ENCODE measurements at regions not wholly inside any gene's neighbourhood (a gene's known extent, or its start where the extent isn't known, plus 50 kb on each side); places are given as distances from the start of the nearest gene placed in this dataset.
"Not testable (repeated sequence)": the region's sequence is repeated elsewhere in the genome, so short reads cannot be mapped to it uniquely, and the experiment has no call there.

GRCh38 chr5:44933686-44934085 lies 124.9 kb downstream of the MRPS30 start:
- in situ Hi-C loops (cut with HindIII; ENCODE audit: low pct_unique_long_range_greater_than_20kb, low sequenced_read_pairs) = no loop called here
- no peak for DNase-seq (ENCODE audit: low read depth)

GRCh38 chr5:44935262-44935661 lies 126.5 kb downstream of the MRPS30 start:
- DNase-seq (ENCODE audit: low read depth) = no peak
- in situ Hi-C loops (cut with HindIII; ENCODE audit: low pct_unique_long_range_greater_than_20kb, low sequenced_read_pairs) = no loop called here

- no peak for DNase-seq (ENCODE audit: low read depth)
- in situ Hi-C loops (cut with HindIII; ENCODE audit: low pct_unique_long_range_greater_than_20kb, low sequenced_read_pairs) = no loop called here
Observed at GRCh38 chr5:44935871-44936270, 127.1 kb downstream of the MRPS30 start.

- no peak for DNase-seq (ENCODE audit: low read depth)
- in situ Hi-C loops (cut with HindIII; ENCODE audit: low pct_unique_long_range_greater_than_20kb, low sequenced_read_pairs) = no loop called here
Observed at GRCh38 chr5:44942524-44943001, 133.8 kb downstream of the MRPS30 start.

GRCh38 chr5:44943647-44944046 lies 134.9 kb downstream of the MRPS30 start:
- in situ Hi-C loops (cut with HindIII; ENCODE audit: low pct_unique_long_range_greater_than_20kb, low sequenced_read_pairs) = no loop called here
- DNase-seq (ENCODE audit: low read depth) = no peak

GRCh38 chr5:44945743-44946142 lies 137.0 kb downstream of the MRPS30 start:
- in situ Hi-C loops (cut with HindIII; ENCODE audit: low pct_unique_long_range_greater_than_20kb, low sequenced_read_pairs) = no loop called here
- no peak for DNase-seq (ENCODE audit: low read depth)

- no peak for DNase-seq (ENCODE audit: low read depth)
- in situ Hi-C loops (cut with HindIII; ENCODE audit: low pct_unique_long_range_greater_than_20kb, low sequenced_read_pairs) = no loop called here
Observed at GRCh38 chr5:44949687-44950086, 140.9 kb downstream of the MRPS30 start.

- in situ Hi-C loops (cut with HindIII; ENCODE audit: low pct_unique_long_range_greater_than_20kb, low sequenced_read_pairs) = no loop called here
- DNase-seq (ENCODE audit: low read depth) = no peak
Observed at GRCh38 chr5:44951371-44951770, 142.6 kb downstream of the MRPS30 start.

- DNase-seq (ENCODE audit: low read depth) = peak; percentile 18
Observed at GRCh38 chr5:44952376-44952775, 143.6 kb downstream of the MRPS30 start.

GRCh38 chr5:44953078-44953477 lies 144.3 kb downstream of the MRPS30 start:
- in situ Hi-C loops (cut with HindIII; ENCODE audit: low pct_unique_long_range_greater_than_20kb, low sequenced_read_pairs) = no loop called here
- no peak for DNase-seq (ENCODE audit: low read depth)

More at GRCh38 chr5:44952376-44952775, 143.6 kb downstream of the MRPS30 start:
- in situ Hi-C loops (cut with HindIII; ENCODE audit: low pct_unique_long_range_greater_than_20kb, low sequenced_read_pairs) = no loop called here

GRCh38 chr5:44958943-44959454 lies 150.3 kb downstream of the MRPS30 start:
- in situ Hi-C loops (cut with HindIII; ENCODE audit: low pct_unique_long_range_greater_than_20kb, low sequenced_read_pairs); DNase-seq (ENCODE audit: low read depth): not testable (repeated sequence)

- in situ Hi-C loops (cut with HindIII; ENCODE audit: low pct_unique_long_range_greater_than_20kb, low sequenced_read_pairs) = no loop called here
- DNase-seq (ENCODE audit: low read depth) = no peak
Observed at GRCh38 chr5:44969825-44970224, 161.1 kb downstream of the MRPS30 start.

- in situ Hi-C loops (cut with HindIII; ENCODE audit: low pct_unique_long_range_greater_than_20kb, low sequenced_read_pairs); DNase-seq (ENCODE audit: low read depth): not testable (repeated sequence)
Observed at GRCh38 chr5:44970963-44971362, 162.2 kb downstream of the MRPS30 start.

- in situ Hi-C loops (cut with HindIII; ENCODE audit: low pct_unique_long_range_greater_than_20kb, low sequenced_read_pairs) = no loop called here
- DNase-seq (ENCODE audit: low read depth) = no peak
Observed at GRCh38 chr5:44974813-44975212, 166.1 kb downstream of the MRPS30 start.

GRCh38 chr5:44981708-44982107 lies 173.0 kb downstream of the MRPS30 start:
- in situ Hi-C loops (cut with HindIII; ENCODE audit: low pct_unique_long_range_greater_than_20kb, low sequenced_read_pairs) = no loop called here
- no peak for DNase-seq (ENCODE audit: low read depth)

GRCh38 chr5:44983006-44983405 lies 174.3 kb downstream of the MRPS30 start:
- peak; percentile 4 for DNase-seq (ENCODE audit: low read depth)
- in situ Hi-C loops (cut with HindIII; ENCODE audit: low pct_unique_long_range_greater_than_20kb, low sequenced_read_pairs) = no loop called here

GRCh38 chr5:44987026-44987425 lies 178.3 kb downstream of the MRPS30 start:
- DNase-seq (ENCODE audit: low read depth) = no peak
- in situ Hi-C loops (cut with HindIII; ENCODE audit: low pct_unique_long_range_greater_than_20kb, low sequenced_read_pairs) = no loop called here

- in situ Hi-C loops (cut with HindIII; ENCODE audit: low pct_unique_long_range_greater_than_20kb, low sequenced_read_pairs) = no loop called here
- DNase-seq (ENCODE audit: low read depth) = no peak
Observed at GRCh38 chr5:44991693-44992092, 182.9 kb downstream of the MRPS30 start.

- in situ Hi-C loops (cut with HindIII; ENCODE audit: low pct_unique_long_range_greater_than_20kb, low sequenced_read_pairs) = no loop called here
Observed at GRCh38 chr5:44993286-44993685, 184.5 kb downstream of the MRPS30 start.

GRCh38 chr5:44997506-44997905 lies 188.8 kb downstream of the MRPS30 start:
- in situ Hi-C loops (cut with HindIII; ENCODE audit: low pct_unique_long_range_greater_than_20kb, low sequenced_read_pairs) = no loop called here
- no peak for DNase-seq (ENCODE audit: low read depth)

More at GRCh38 chr5:44993286-44993685, 184.5 kb downstream of the MRPS30 start:
- DNase-seq (ENCODE audit: low read depth) = no peak
